Stimulated activated CD4-positive, alpha-beta T cell treated with anti-CD3 and anti-CD28 coated beads, Interleukin-2, amount 100 ng/mL, for 24 hours (primary cell): ENCODE measurements at regions not wholly inside any gene's neighbourhood (a gene's known extent, or its start where the extent isn't known, plus 50 kb on each side); places are given as distances from the start of the nearest gene placed in this dataset.
"Not testable (repeated sequence)": the region's sequence is repeated elsewhere in the genome, so short reads cannot be mapped to it uniquely, and the experiment has no call there.

Source experiments
- DNase-seq, 2 donors: peaks; one replicate each; pipeline ENCODE4 v3.0.0-alpha.2; 2020

GRCh38 chr5:147084702-147085101, 150.1 kb upstream of the STK32A start:
- DNase-seq = no peak

- DNase-seq = no peak
Observed at GRCh38 chr5:147085409-147085808, 149.4 kb upstream of the STK32A start.

GRCh38 chr5:147092044-147092443, 142.8 kb upstream of the STK32A start:
- DNase-seq = no peak

- no peak for DNase-seq
Observed at GRCh38 chr5:147093138-147093537, 141.7 kb upstream of the STK32A start.

- DNase-seq = no peak
Observed at GRCh38 chr5:147095740-147096139, 139.1 kb upstream of the STK32A start.

GRCh38 chr5:147098233-147098790, 136.5 kb upstream of the STK32A start:
- peak in 1 of 2 donors; percentile 15 for DNase-seq

GRCh38 chr5:147101659-147102369, 133.0 kb upstream of the STK32A start:
- no peak for DNase-seq

- DNase-seq = no peak
Observed at GRCh38 chr5:147112899-147113298, 121.9 kb upstream of the STK32A start.

GRCh38 chr5:147113967-147114366, 120.9 kb upstream of the STK32A start:
- no peak for DNase-seq

GRCh38 chr5:147139759-147140158, 95.1 kb upstream of the STK32A start:
- not testable (repeated sequence) for DNase-seq

- no peak for DNase-seq
Observed at GRCh38 chr5:147140558-147140957, 94.3 kb upstream of the STK32A start.

- DNase-seq = not testable (repeated sequence)
Observed at GRCh38 chr5:147141580-147141979, 93.2 kb upstream of the STK32A start.

GRCh38 chr5:147143215-147143614, 91.6 kb upstream of the STK32A start:
- no peak for DNase-seq

GRCh38 chr5:147145328-147145727, 89.5 kb upstream of the STK32A start:
- DNase-seq = no peak

GRCh38 chr5:147148715-147149114, 86.1 kb upstream of the STK32A start:
- no peak for DNase-seq

GRCh38 chr5:147152086-147152485, 82.7 kb upstream of the STK32A start:
- DNase-seq = no peak

- DNase-seq = no peak
Observed at GRCh38 chr5:147154809-147155208, 80.0 kb upstream of the STK32A start.

GRCh38 chr5:147156012-147156411, 78.8 kb upstream of the STK32A start:
- DNase-seq = no peak

GRCh38 chr5:147160902-147161700, 73.7 kb upstream of the STK32A start:
- DNase-seq = no peak

- DNase-seq = no peak
Observed at GRCh38 chr5:147162740-147163139, 72.1 kb upstream of the STK32A start.

GRCh38 chr5:147167529-147167928, 67.3 kb upstream of the STK32A start:
- DNase-seq = no peak

GRCh38 chr5:147168578-147169327, 66.1 kb upstream of the STK32A start:
- no peak for DNase-seq

- no peak for DNase-seq
Observed at GRCh38 chr5:147169399-147169798, 65.4 kb upstream of the STK32A start.
